Lung microvascular endothelial cell (primary cell): ENCODE measurements at regions not wholly inside any gene's neighbourhood (a gene's known extent, or its start where the extent isn't known, plus 50 kb on each side); places are given as distances from the start of the nearest gene placed in this dataset.
"Not testable (repeated sequence)": the region's sequence is repeated elsewhere in the genome, so short reads cannot be mapped to it uniquely, and the experiment has no call there.

Experiments
- DNase-seq, 2 donors: peaks; one replicate each; pipeline versions ENCODE4 v3.0.0 to v3.0.0-alpha.2; 2010; ENCODE audit warnings: low read depth in 2 of 2

DNA sequence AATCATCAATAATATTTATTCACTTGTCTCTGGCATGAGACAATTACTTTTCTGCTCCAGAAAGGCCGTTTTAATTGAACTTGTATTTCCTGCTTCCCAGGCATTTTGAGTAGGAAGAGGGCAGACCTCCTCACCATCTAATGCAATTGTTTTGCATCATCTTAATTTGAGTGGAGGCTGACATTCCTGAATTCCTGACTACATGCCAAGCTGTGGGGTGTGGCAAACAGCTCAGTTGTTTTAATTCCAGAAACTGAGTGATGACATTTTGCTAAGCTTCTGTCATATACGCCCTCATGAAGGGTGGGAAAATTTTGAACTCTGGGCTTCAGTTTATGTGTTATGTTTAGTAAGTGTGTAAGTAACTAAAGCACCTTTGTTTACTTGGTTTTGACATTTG, 125.4 kb upstream of the USP25 start:
- DNase-seq, result peak; percentile 20 to 35

DNA sequence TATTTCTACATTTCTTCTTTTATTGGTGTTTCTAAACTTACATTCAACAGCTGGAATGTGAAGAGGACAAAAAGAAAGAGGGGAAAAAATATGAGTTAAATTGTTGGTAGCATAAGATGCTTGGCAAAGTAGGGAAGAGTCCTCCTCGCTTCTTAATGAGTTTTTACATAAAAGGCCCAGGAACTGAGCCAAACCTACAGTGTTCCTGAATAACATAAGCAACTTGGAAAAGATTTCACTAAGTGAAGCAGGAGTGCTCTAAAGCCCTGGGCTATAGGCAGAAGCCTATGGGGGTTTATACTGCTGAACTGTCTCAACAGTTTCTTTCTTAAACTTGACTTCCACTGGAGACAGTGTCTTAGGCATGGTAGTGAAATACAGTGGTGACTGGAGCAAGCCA, 115.0 kb upstream of the USP25 start:
- no peak for DNase-seq

GRCh38 chr21:15616864-15617574, 112.8 kb upstream of the USP25 start:
- no peak for DNase-seq

GRCh38 chr21:15617964-15618363, 111.8 kb upstream of the USP25 start:
- DNase-seq, result peak; percentile 40 to 66

GRCh38 chr21:15620892-15621291, 108.9 kb upstream of the USP25 start:
- no peak for DNase-seq

DNA sequence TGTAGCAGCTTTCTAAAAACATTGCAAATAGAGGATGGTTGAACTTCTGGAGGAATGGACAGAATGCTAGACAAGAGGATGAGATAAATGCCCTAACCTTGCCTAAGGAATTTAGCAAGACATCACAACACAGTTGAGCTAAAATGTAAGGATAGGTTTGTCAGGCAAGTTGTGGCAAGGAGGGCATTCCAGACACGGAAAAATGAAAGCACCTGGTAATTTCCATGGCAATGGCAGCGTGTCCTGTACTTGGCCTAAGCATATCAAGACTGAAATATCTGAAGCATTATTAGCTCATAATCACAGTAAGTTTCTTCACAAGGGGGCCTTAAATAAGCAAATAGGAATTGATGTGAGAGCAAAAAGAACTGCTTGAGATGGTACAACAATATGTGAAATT, 105.1 kb upstream of the USP25 start:
- no peak for DNase-seq

DNA sequence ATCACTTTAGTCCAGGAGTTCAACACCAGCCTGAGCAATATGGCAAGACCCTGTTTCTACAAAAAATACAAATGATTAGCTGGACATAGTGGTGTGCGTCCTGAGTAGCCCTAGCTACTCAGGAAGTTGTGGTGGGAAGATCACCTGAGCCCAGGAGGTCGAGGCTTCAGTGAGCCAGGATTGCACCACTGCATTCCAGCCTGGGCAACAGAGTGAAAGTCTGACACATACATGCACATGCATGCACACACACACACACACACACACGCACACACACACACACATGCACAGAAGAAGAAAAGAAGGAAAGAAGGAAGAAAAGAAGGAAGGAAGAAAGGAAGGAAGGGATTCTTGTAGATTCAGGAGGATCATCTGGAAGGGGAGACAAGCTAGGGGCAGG, 104.4 kb upstream of the USP25 start:
- no peak for DNase-seq

DNA sequence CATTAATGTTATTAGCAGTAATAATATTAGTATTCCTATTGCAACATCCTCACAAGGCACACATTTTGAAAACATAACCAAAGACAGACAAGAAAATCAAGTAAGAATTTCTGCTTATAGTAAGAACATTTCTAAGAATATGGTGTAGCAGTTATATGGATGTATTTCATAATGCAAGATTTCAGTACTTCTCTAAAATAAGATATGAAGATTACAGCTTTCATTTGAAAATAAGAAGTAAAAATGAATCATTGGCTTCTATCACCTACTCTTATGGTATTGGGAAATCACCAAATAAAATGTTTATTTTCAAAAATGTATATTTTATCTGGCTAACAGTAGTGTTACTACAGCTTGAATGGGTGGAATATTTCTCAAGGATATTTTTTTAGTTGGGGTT, 103.8 kb upstream of the USP25 start:
- DNase-seq, result no peak

DNA sequence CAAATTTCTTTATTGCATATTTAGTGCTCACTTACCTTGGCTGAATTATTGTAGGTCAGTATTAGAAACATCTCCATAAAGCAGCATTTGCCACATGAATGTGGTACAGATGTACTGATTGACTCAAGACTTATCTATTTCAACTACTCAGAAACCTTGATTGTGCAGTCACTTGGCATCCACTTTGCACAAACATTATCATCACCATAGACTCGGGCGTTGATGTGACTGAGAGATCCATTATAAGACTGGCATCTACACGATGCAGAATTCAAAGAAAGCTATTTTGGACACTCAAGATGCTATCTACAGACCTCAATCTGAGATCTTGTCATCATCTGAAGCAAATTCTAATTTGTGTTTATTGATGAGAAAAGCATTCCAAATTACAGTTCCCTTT, 102.8 kb upstream of the USP25 start:
- DNase-seq, result no peak

DNA sequence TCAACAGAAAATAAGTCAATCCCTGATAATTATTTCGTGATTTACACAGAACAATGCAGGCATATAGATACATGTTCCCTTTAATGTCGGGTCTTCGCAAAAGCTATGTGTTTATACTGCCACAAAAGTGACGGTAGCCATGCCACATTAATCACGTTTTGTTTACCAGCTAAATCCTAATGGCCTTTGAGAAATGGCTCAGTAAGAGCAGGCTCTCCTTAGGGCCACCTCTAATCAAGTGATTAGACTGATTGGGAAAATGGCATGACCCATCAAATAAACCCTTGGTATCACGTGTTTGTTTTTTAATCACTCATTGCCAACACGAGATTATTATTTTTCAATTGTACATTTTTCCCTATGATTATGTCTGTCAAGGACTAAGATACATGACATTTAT, 102.0 kb upstream of the USP25 start:
- DNase-seq, result no peak

DNA sequence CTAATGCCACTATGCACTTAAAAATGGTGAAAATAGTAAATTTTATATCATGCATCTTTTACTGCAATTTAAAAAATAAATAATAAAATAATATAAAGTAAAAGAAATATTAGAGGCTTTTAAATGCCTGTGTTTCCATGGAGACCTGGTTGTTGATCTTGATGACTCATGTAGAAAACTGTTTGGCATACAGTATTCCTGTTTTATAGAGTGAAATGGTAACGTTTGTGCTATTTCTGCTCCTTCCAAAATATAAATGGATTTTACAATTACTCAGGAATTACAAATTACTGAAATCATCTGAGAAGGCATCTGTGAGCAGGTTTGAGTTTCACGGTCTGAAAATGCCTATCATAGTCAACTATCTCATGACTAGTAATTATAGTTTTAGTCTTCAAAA, 98.4 kb upstream of the USP25 start:
- DNase-seq, result peak; percentile 31 to 63

GRCh38 chr21:15634541-15634940, 95.2 kb upstream of the USP25 start:
- not testable (repeated sequence) for DNase-seq

- no peak for DNase-seq
Observed at GRCh38 chr21:15638856-15639549, 90.8 kb upstream of the USP25 start.

GRCh38 chr21:15640113-15640512, 89.7 kb upstream of the USP25 start:
- not testable (repeated sequence) for DNase-seq

- no peak for DNase-seq
Observed at GRCh38 chr21:15644489-15644888, 85.3 kb upstream of the USP25 start.

- DNase-seq, result no peak
Observed at GRCh38 chr21:15645830-15646229, 84.0 kb upstream of the USP25 start.

- DNase-seq, result no peak
Observed at GRCh38 chr21:15650735-15651134, 79.0 kb upstream of the USP25 start.

- DNase-seq, result no peak
Observed at GRCh38 chr21:15651172-15651571, 78.6 kb upstream of the USP25 start.

DNA sequence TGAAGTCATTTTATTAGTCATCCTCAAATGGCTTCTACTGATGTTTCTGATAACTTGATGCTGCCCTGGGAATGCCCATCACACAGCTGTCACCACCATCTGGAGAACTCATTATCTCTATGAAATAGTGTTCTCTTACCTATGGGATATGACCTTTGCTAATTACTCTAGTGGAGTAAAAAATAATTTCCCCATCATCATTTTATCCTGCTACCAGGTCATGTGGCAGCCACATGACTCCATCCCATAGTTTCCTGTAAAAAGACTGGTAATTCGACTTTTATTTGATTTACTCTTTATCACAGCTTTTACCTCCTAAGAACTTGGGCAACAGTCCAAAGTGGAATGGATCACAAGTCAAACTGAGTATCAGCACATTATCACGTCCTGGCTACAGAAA, 76.1 kb upstream of the USP25 start:
- DNase-seq, result no peak

GRCh38 chr21:15654171-15654570, 75.6 kb upstream of the USP25 start:
- no peak for DNase-seq

- DNase-seq, result no peak
Observed at GRCh38 chr21:15659753-15660422, 69.9 kb upstream of the USP25 start.

- DNase-seq, result no peak
Observed at GRCh38 chr21:15660423-15660804, 69.4 kb upstream of the USP25 start.

GRCh38 chr21:15667010-15667409, 62.8 kb upstream of the USP25 start:
- no peak for DNase-seq
